ACC112 (cell line): ENCODE measurements at regions not wholly inside any gene's neighbourhood (a gene's known extent, or its start where the extent isn't known, plus 50 kb on each side); places are given as distances from the start of the nearest gene placed in this dataset.

Experiments
- H2AFZ ChIP-seq: fragments of 200-600 bp; sonication (generic); one replicate; pipeline ENCODE4 v1.6.0; 2017; ENCODE audit warnings: antibody characterized with exemption, low read length; ENCODE audit not compliant: unreplicated experiment
- H3K27ac ChIP-seq: fragments of 200-600 bp; sonication (generic); 2 replicates; pipeline ENCODE4 v1.5.1; 2014; ENCODE audit warnings: low read depth, mild to moderate bottlenecking, antibody characterized with exemption, low read length, moderate library complexity
- H3K27me3 ChIP-seq: fragments of 200-600 bp; sonication (generic); 2 replicates; pipeline ENCODE4 v1.6.1; 2014; ENCODE audit warnings: mild to moderate bottlenecking, antibody characterized with exemption, low read length, moderate library complexity, mixed read lengths; ENCODE audit not compliant: insufficient read depth
- H3K36me3 ChIP-seq: fragments of 200-600 bp; sonication (generic); 2 replicates; pipeline ENCODE4 v1.6.1; 2016; ENCODE audit warnings: mild to moderate bottlenecking, antibody characterized with exemption, low read length, moderate library complexity, mixed read lengths; ENCODE audit not compliant: insufficient read depth
- H3K4me1 ChIP-seq: fragments of 200-600 bp; sonication (generic); one replicate; pipeline ENCODE4 v1.6.1; 2016; ENCODE audit warnings: low read length, mixed read lengths; ENCODE audit not compliant: insufficient read depth, unreplicated experiment, control insufficient read depth
- H3K4me3 ChIP-seq: fragments of 200-600 bp; sonication (generic); 2 replicates; pipeline ENCODE4 v1.5.1; 2014; ENCODE audit warnings: mild to moderate bottlenecking, low read depth, low read length
- H3K79me2 ChIP-seq: fragments of 200-600 bp; sonication (generic); one replicate; pipeline ENCODE4 v1.6.0; 2016; ENCODE audit warnings: low read length; ENCODE audit not compliant: control insufficient read depth, unreplicated experiment, insufficient read depth

GRCh38 chr7:81036871-81037270 lies 118.0 kb upstream of the SEMA3C start:
- no peaks in the 10 kb centered on the region for H3K27me3 ChIP-seq
- H3K79me2 ChIP-seq = no peaks in the 10 kb centered on the region
- H2AFZ ChIP-seq = no peak overlapping the region
- no peaks in the 10 kb centered on the region for H3K4me1 ChIP-seq
- no peak overlapping the region for H3K27ac ChIP-seq
- no peak overlapping the region for H3K4me3 ChIP-seq
- no peaks in the 10 kb centered on the region for H3K36me3 ChIP-seq

GRCh38 chr7:81036057-81036456 lies 117.2 kb upstream of the SEMA3C start:
- Histone ChIP-seq H3K27ac (no peak overlapping the region), H3K79me2 (no peaks in the 10 kb centered on the region), H2AFZ (peak overlapping the region; percentile 79)

GRCh38 chr7:81031996-81032395 lies 113.1 kb upstream of the SEMA3C start:
- H3K36me3 ChIP-seq = no peaks in the 10 kb centered on the region
- no peak overlapping the region for H3K4me3 ChIP-seq
- H3K27ac ChIP-seq = no peak overlapping the region
- H3K27me3 ChIP-seq = no peaks in the 10 kb centered on the region
- no peaks in the 10 kb centered on the region for H3K79me2 ChIP-seq
- H2AFZ ChIP-seq = no peak overlapping the region
- no peaks in the 10 kb centered on the region for H3K4me1 ChIP-seq

More at GRCh38 chr7:81036057-81036456, 117.2 kb upstream of the SEMA3C start:
- Histone ChIP-seq H3K4me3 (no peak overlapping the region), H3K36me3 (no peaks in the 10 kb centered on the region), H3K4me1 (no peaks in the 10 kb centered on the region), H3K27me3 (no peaks in the 10 kb centered on the region)

GRCh38 chr7:81031243-81031642 lies 112.4 kb upstream of the SEMA3C start:
- Histone ChIP-seq H2AFZ (peak overlapping the region; percentile 17), H3K27ac (no peak overlapping the region), H3K4me1 (no peaks in the 10 kb centered on the region), H3K36me3 (no peaks in the 10 kb centered on the region), H3K27me3 (no peaks in the 10 kb centered on the region), H3K4me3 (no peak overlapping the region), H3K79me2 (no peaks in the 10 kb centered on the region)

GRCh38 chr7:81030472-81030871 lies 111.6 kb upstream of the SEMA3C start:
- Histone ChIP-seq H3K79me2 (no peaks in the 10 kb centered on the region), H3K27ac (no peak overlapping the region), H3K36me3 (no peaks in the 10 kb centered on the region), H2AFZ (no peak overlapping the region), H3K4me3 (no peak overlapping the region), H3K27me3 (no peaks in the 10 kb centered on the region), H3K4me1 (no peaks in the 10 kb centered on the region)

GRCh38 chr7:81029511-81029910 lies 110.7 kb upstream of the SEMA3C start:
- Histone ChIP-seq H2AFZ (no peak overlapping the region), H3K4me1 (no peaks in the 10 kb centered on the region), H3K4me3 (no peak overlapping the region), H3K79me2 (no peaks in the 10 kb centered on the region), H3K27me3 (no peaks in the 10 kb centered on the region), H3K27ac (no peak overlapping the region), H3K36me3 (no peaks in the 10 kb centered on the region)

- Histone ChIP-seq H3K27ac (no peak overlapping the region), H3K4me3 (no peak overlapping the region), H3K4me1 (no peaks in the 10 kb centered on the region), H3K79me2 (no peaks in the 10 kb centered on the region), H2AFZ (no peak overlapping the region), H3K36me3 (no peaks in the 10 kb centered on the region), H3K27me3 (no peaks in the 10 kb centered on the region)
Measured at GRCh38 chr7:81025360-81025759, 106.5 kb upstream of the SEMA3C start.

GRCh38 chr7:81014908-81015307 lies 96.1 kb upstream of the SEMA3C start:
- Histone ChIP-seq H3K27me3 (no peaks in the 10 kb centered on the region), H3K4me1 (peaks cover 17% of the 10 kb centered on the region), H3K27ac (no peak overlapping the region), H3K79me2 (no peaks in the 10 kb centered on the region), H2AFZ (no peak overlapping the region), H3K4me3 (no peak overlapping the region), H3K36me3 (no peaks in the 10 kb centered on the region)

GRCh38 chr7:81014266-81014665 lies 95.4 kb upstream of the SEMA3C start:
- Histone ChIP-seq H3K4me1 (peaks cover 17% of the 10 kb centered on the region), H3K4me3 (no peak overlapping the region), H2AFZ (no peak overlapping the region), H3K27me3 (no peaks in the 10 kb centered on the region), H3K79me2 (no peaks in the 10 kb centered on the region), H3K27ac (no peak overlapping the region), H3K36me3 (no peaks in the 10 kb centered on the region)

- 0 out of 2 replicates have a peak overlapping the region, but pooled peaks have one; percentile 0 for H3K4me3 ChIP-seq
- peak overlapping the region; percentile 65 for H3K27ac ChIP-seq
- no peaks in the 10 kb centered on the region for H3K27me3 ChIP-seq
- H3K36me3 ChIP-seq = no peaks in the 10 kb centered on the region
- H3K4me1 ChIP-seq = peaks cover 17% of the 10 kb centered on the region
- peak overlapping the region; percentile 52 for H2AFZ ChIP-seq
- H3K79me2 ChIP-seq = no peaks in the 10 kb centered on the region
Measured at GRCh38 chr7:81013083-81013817, 94.4 kb upstream of the SEMA3C start.

- H3K4me3 ChIP-seq = no peak overlapping the region
- H3K4me1 ChIP-seq = peaks cover 18% of the 10 kb centered on the region
- no peaks in the 10 kb centered on the region for H3K27me3 ChIP-seq
- H2AFZ ChIP-seq = no peak overlapping the region
- no peak overlapping the region for H3K27ac ChIP-seq
- no peaks in the 10 kb centered on the region for H3K36me3 ChIP-seq
- H3K79me2 ChIP-seq = no peaks in the 10 kb centered on the region
Measured at GRCh38 chr7:81008901-81009300, 90.0 kb upstream of the SEMA3C start.
